PC-9 (cell line): ENCODE measurements at regions not wholly inside any gene's neighbourhood (a gene's known extent, or its start where the extent isn't known, plus 50 kb on each side); places are given as distances from the start of the nearest gene placed in this dataset.

Source experiments
- BruUV-seq: library from RNA; stranded (reverse); fragments of 400-500 nt; replicated peaks from 2 replicates; lab custom pipeline; 2021; lab: Mats Ljungman, UMichigan
- CTCF ChIA-PET: fragments of 300-600 bp; sonication (Branson Sonifier 250); formaldehyde crosslinking; loops from one replicate; lab custom pipeline; 2022; ENCODE audit warnings: antibody characterized with exemption; lab: Charles Lee
- POLR2A ChIA-PET: fragments of 300-600 bp; sonication (Branson Sonifier 250); formaldehyde crosslinking; loops from one replicate; lab custom pipeline; 2022; ENCODE audit warnings: antibody characterized with exemption; ENCODE audit not compliant: unreplicated experiment; lab: Charles Lee
- DNase-seq, 2 experiments: peaks; one replicate each; pipeline versions ENCODE4 v3.0.0 to v3.0.0-alpha.2; 2015 to 2022; ENCODE audit warnings: mixed read lengths in 1 of 2
- H2AFZ ChIP-seq: fragments of 200-600 bp; sonication (generic); 2 replicates; pipeline ENCODE4 v1.8.1; 2017; ENCODE audit warnings: antibody characterized with exemption
- H3F3A ChIP-seq: fragments of 200-600 bp; sonication (generic); 2 replicates; pipeline ENCODE4 v1.8.1; 2017; ENCODE audit warnings: antibody characterized with exemption, mild to moderate bottlenecking, low read depth; ENCODE audit not compliant: insufficient read depth
- H3K27ac ChIP-seq: fragments of 200-600 bp; sonication (generic); 2 replicates; pipeline ENCODE4 v1.6.1; 2016; ENCODE audit warnings: mixed run types
- H3K27me3 ChIP-seq: fragments of 200-600 bp; sonication (generic); 2 replicates; pipeline ENCODE4 v1.6.1; 2016; ENCODE audit warnings: low read depth, mixed run types; ENCODE audit not compliant: insufficient read depth
- H3K36me3 ChIP-seq: fragments of 200-600 bp; sonication (generic); 2 replicates; pipeline ENCODE4 v1.6.1; 2016; ENCODE audit warnings: low read depth, mixed run types
- H3K4me1 ChIP-seq: fragments of 200-600 bp; sonication (generic); replicated peaks from 2 replicates; pipeline ENCODE4 v1.6.1; 2016; ENCODE audit warnings: mixed run types; ENCODE audit not compliant: insufficient read depth
- H3K4me2 ChIP-seq: fragments of 200-600 bp; sonication (generic); 2 replicates; pipeline ENCODE4 v1.6.1; 2017; ENCODE audit warnings: mixed run types
- H3K4me3 ChIP-seq: fragments of 200-600 bp; sonication (generic); 2 replicates; pipeline ENCODE4 v1.6.1; 2016; ENCODE audit warnings: mixed run types
- H3K79me2 ChIP-seq: fragments of 200-600 bp; sonication (generic); 2 replicates; pipeline ENCODE4 v1.6.1; 2017; ENCODE audit warnings: low read depth, mixed run types
- H3K9me2 ChIP-seq: fragments of 200-600 bp; sonication (generic); 2 replicates; pipeline ENCODE4 v1.8.1; 2017; ENCODE audit warnings: mild to moderate bottlenecking; ENCODE audit not compliant: insufficient read depth
- H3K9me3 ChIP-seq: fragments of 200-600 bp; sonication (generic); 2 replicates; pipeline ENCODE4 v1.8.1; 2016; ENCODE audit warnings: low read depth; ENCODE audit not compliant: insufficient read depth
- H4K20me1 ChIP-seq: fragments of 200-600 bp; sonication (generic); 2 replicates; pipeline ENCODE4 v1.8.1; 2017; ENCODE audit not compliant: insufficient read depth
- CTCF ChIP-seq: fragments of 200-600 bp; sonication (generic); conservative IDR thresholded peaks from 2 replicates; pipeline ENCODE4 v1.6.1; 2017; ENCODE audit warnings: mixed run types, antibody characterized with exemption, mild to moderate bottlenecking, moderate library complexity
- EZH2 ChIP-seq: fragments of 200-600 bp; sonication (generic); IDR thresholded peaks from 2 replicates; pipeline ENCODE4 v1.8.0; 2017; ENCODE audit warnings: antibody characterized with exemption, low read depth
- intact Hi-C: fragments of 100-400 bp; cut with micrococcal nuclease; formaldehyde crosslinking; loops from one replicate; pipeline ENCODE4 v1.10.0; 2022; ENCODE audit not compliant: unreplicated experiment

DNA sequence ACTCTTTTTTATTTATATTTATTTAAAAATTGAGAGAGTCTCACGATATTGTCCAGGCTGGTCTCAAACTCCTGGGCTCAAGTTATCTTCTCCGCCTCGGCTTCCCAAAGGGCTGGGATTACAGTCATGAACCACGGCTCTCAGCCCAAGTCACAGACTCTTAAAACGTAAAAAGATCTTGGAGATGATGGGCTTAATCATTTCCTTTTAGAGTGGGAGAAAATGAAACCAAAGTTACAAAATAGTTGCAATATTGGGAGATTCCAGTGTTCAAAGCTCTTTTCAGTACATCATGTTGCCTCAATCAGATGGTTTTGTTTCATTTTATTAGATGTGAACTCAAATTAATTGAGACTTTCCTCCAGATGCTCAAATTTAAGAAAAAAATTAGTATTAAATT, 151.4 kb upstream of the XPO1 start:
- POLR2A ChIA-PET, result no interaction called here
- intact Hi-C loops, result no loop called here
- H3K27ac ChIP-seq, result no peak overlapping the region

DNA sequence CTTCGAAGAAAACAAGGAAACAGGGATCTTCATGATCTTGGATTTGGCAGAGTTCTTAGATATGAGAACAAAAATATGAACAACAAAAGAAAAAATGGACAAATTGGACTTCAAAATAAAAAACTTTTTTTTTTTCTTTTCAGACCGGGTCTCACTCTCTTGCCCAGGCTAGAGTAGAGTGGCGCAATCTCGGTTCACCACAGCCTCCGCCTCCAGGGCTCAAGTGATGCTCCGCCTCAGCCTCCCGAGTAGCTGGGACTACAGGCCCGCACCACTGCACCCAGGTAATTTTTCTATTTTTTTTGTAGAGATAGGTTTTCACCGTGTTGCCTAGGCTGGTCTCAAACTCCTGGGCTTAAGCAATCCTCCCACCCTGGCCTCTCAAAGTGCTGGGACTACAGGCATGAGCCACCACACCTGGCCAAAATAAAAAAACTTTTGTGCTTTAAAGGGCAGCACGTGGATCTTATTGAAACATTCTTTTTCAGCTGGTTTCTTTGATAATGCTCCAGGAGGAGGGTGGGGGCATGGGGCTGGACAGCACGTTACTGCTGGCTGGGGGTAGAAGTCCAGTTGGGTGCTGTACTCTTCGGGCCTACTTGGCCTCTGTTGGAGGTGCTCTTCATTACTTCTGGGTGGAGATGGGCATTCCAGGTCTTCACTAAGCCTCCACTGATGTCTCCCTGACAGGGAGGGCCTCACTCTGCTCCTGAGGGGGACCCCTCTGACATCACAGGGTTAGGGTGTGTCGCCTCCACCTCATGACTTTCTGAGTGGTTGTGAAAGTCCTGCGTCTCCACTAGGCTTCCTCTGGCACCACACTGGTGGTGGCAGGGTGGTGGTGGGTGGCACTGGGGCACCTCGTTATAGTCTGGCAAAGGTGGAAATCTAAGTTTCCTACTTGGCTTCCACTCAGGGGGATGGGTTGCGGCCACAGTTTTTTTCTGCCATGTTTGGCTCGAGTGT, 150.5 kb upstream of the XPO1 start:
- no peak overlapping the region for H3K27ac ChIP-seq
- H3K27me3 ChIP-seq, result no peaks in the 10 kb centered on the region
- no peaks in the 10 kb centered on the region for H3K9me2 ChIP-seq
- ChIA-PET CTCF (no interaction called here), POLR2A (interaction anchor here (0.6 kb wide), 1 partner anchor 1373 kb away, joined by 3 read pairs; no protein-coding TSS in a partner anchor)
- intact Hi-C loops, result no loop called here
- BruUV-seq, result no TSS peak
- peaks cover 1% of the 10 kb centered on the region; the same call in 1 of the 2 replicates for H3K4me1 ChIP-seq
- no peak overlapping the region for H3K4me3 ChIP-seq
- no peak overlapping the region for H3K4me2 ChIP-seq
- TF ChIP-seq EZH2 (no peak), CTCF (no peak)
- H3F3A ChIP-seq, result no peaks in the 10 kb centered on the region
- no peak for DNase-seq
- no peaks in the 10 kb centered on the region for H4K20me1 ChIP-seq
- H3K79me2 ChIP-seq, result no peaks in the 10 kb centered on the region
- H3K36me3 ChIP-seq, result no peaks in the 10 kb centered on the region
- no peaks in the 10 kb centered on the region for H3K9me3 ChIP-seq
- H2AFZ ChIP-seq, result no peak overlapping the region

More for the DNA sequence above, 151.4 kb upstream of the XPO1 start:
- Histone ChIP-seq H3K9me3 (no peaks in the 10 kb centered on the region), H4K20me1 (no peaks in the 10 kb centered on the region), H3F3A (no peaks in the 10 kb centered on the region), H3K9me2 (no peaks in the 10 kb centered on the region), H3K4me3 (no peak overlapping the region), H3K4me2 (no peak overlapping the region), H3K27me3 (no peaks in the 10 kb centered on the region), H3K36me3 (no peaks in the 10 kb centered on the region), H3K4me1 (peaks cover 7% of the 10 kb centered on the region; the same call in 1 of the 2 replicates), H2AFZ (no peak overlapping the region), H3K79me2 (no peaks in the 10 kb centered on the region)
- TF ChIP-seq CTCF (no peak), EZH2 (no peak)
- no peak for DNase-seq
- BruUV-seq, result no TSS peak
- CTCF ChIA-PET, result no interaction called here

DNA sequence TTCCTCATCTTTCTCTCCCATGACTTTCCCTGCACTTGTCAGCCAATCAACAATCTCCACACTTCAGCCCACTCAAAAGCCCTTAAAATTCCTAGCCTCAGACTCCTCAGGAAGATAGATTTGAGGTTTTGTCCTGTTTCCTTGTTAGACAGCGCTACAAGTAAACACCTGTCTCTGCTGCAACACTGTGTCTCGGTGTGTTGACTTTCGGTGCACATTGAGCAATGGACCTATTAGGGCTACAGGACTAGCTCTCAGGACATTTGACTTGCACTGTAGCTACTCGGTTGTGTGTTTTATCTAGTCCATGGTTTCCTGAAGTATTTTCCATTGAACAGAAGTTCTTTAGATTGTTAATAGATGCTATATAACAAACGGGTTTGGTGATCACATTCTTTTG, 140.9 kb upstream of the XPO1 start:
- H3K27ac ChIP-seq, result no peak overlapping the region
- ChIA-PET POLR2A (no interaction called here), CTCF (no interaction called here)
- no peaks in the 10 kb centered on the region for H3K9me2 ChIP-seq
- DNase-seq, result no peak
- no peaks in the 10 kb centered on the region for H3K79me2 ChIP-seq
- no peaks in the 10 kb centered on the region for H3K4me1 ChIP-seq
- no peaks in the 10 kb centered on the region for H3K27me3 ChIP-seq
- TF ChIP-seq CTCF (no peak), EZH2 (no peak)
- no peaks in the 10 kb centered on the region for H4K20me1 ChIP-seq
- H3K4me2 ChIP-seq, result no peak overlapping the region
- BruUV-seq, result no TSS peak
- H3K9me3 ChIP-seq, result peaks cover 10% of the 10 kb centered on the region
- H3F3A ChIP-seq, result no peaks in the 10 kb centered on the region
- no peaks in the 10 kb centered on the region for H3K36me3 ChIP-seq
- intact Hi-C loops, result no loop called here
- H2AFZ ChIP-seq, result no peak overlapping the region
- H3K4me3 ChIP-seq, result no peak overlapping the region
